Endothelial cell of umbilical vein (primary cell): ENCODE measurements at regions not wholly inside any gene's neighbourhood (a gene's known extent, or its start where the extent isn't known, plus 50 kb on each side); places are given as distances from the start of the nearest gene placed in this dataset.

Experiments
- BruUV-seq: library from RNA; stranded (reverse); fragments of 400-500 nt; replicated peaks from 2 replicates; lab custom pipeline; 2021; lab: Mats Ljungman, UMichigan
- CTCF ChIA-PET: fragments of 300-600, 350-600 bp; sonication (Branson Sonifier 250); formaldehyde crosslinking; loops from one replicate; lab custom pipeline; 2021; ENCODE audit warnings: antibody characterized with exemption, inconsistent platforms; lab: Charles Lee
- POLR2A ChIA-PET: fragments of 300-600, 350-600 bp; sonication (Branson Sonifier 250); formaldehyde crosslinking; loops from one replicate; lab custom pipeline; 2021; ENCODE audit warnings: antibody characterized with exemption, inconsistent platforms; lab: Charles Lee
- DNase-seq: peaks from one replicate; pipeline ENCODE4 v3.0.0-alpha.2; 2011; ENCODE audit warnings: low read depth, low spot score
- FAIRE-seq: peaks from 2 replicates; lab custom pipeline; 2011; peaks lifted over from hg19 to GRCh38; lab: Jason Lieb, UNC
- H2AFZ ChIP-seq: 2 replicates; pipeline ENCODE4 v1.6.0; 2012; ENCODE audit warnings: low read depth, low read length, control low read depth, inconsistent platforms
- H3K27ac ChIP-seq: 2 replicates; pipeline ENCODE4 v1.5.1; 2011; ENCODE audit warnings: low read depth, mild to moderate bottlenecking, control low read depth, low read length, moderate library complexity; ENCODE audit not compliant: insufficient read depth
- H3K27me3 ChIP-seq, 2 experiments: 2 replicates each; pipeline versions ENCODE4 v1.6.0 to v1.6.1; 2011; ENCODE audit warnings: low read length in 2 of 2, mixed read lengths in 1 of 2; ENCODE audit not compliant: control insufficient read depth in 2 of 2, insufficient read depth in 2 of 2
- H3K36me3 ChIP-seq, 2 experiments: 2 replicates in 1 of 2; 3 replicates in 1 of 2; pipeline ENCODE4 v1.5.1; 2011; ENCODE audit warnings: low read length in 2 of 2, mild to moderate bottlenecking in 1 of 2, moderate library complexity in 1 of 2; ENCODE audit not compliant: control insufficient read depth in 2 of 2, insufficient read depth in 2 of 2; ENCODE audit errors: extremely low read depth in 1 of 2
- H3K4me1 ChIP-seq: 3 replicates; pipeline ENCODE4 v1.5.1; 2011; ENCODE audit warnings: mild to moderate bottlenecking, low read length; ENCODE audit not compliant: control insufficient read depth, insufficient read depth; ENCODE audit errors: extremely low read depth
- H3K4me2 ChIP-seq: 2 replicates; pipeline ENCODE4 v1.6.1; 2011; ENCODE audit warnings: low read length, control low read depth, mixed read lengths; ENCODE audit not compliant: insufficient read depth
- H3K4me3 ChIP-seq, 3 experiments: fragments of 200-600 bp in 1 of 3; sonication (generic), shearing (Covaris generic) in 1 of 3; replicated peaks in 1 of 3; 2 replicates each; pipeline ENCODE4 v1.5.1; 2011 to 2016; ENCODE audit warnings: control low read depth in 3 of 3, low read length in 3 of 3, mild to moderate bottlenecking in 2 of 3, inconsistent platforms in 1 of 3, low read depth in 1 of 3, moderate library complexity in 1 of 3; ENCODE audit not compliant: insufficient read depth in 1 of 3
- H3K79me2 ChIP-seq: 2 replicates; pipeline ENCODE4 v1.6.0; 2012; ENCODE audit warnings: low read length, inconsistent platforms; ENCODE audit not compliant: control insufficient read depth, insufficient read depth
- H3K9ac ChIP-seq: replicated peaks from 2 replicates; pipeline ENCODE3; 2011; ENCODE audit warnings: low read length, control low read depth; ENCODE audit not compliant: insufficient read depth; ENCODE audit errors: extremely low read depth
- H3K9me1 ChIP-seq: replicated peaks from 3 replicates; pipeline ENCODE4 v1.6.0; 2011; ENCODE audit warnings: mild to moderate bottlenecking, low read length; ENCODE audit not compliant: control insufficient read depth, insufficient read depth; ENCODE audit errors: extremely low read depth
- H3K9me3 ChIP-seq: replicated peaks from 2 replicates; pipeline ENCODE4 v1.5.1; 2012; ENCODE audit warnings: low read length, inconsistent platforms; ENCODE audit not compliant: control insufficient read depth, insufficient read depth
- H4K20me1 ChIP-seq: replicated peaks from 2 replicates; pipeline ENCODE3; 2011; ENCODE audit warnings: mild to moderate bottlenecking, low read length; ENCODE audit not compliant: control insufficient read depth, insufficient read depth; ENCODE audit errors: extremely low read depth
- EZH2 ChIP-seq: IDR thresholded peaks from 2 replicates; pipeline ENCODE4 v1.6.1; 2012; ENCODE audit warnings: borderline replicate concordance, low read depth, mild to moderate bottlenecking, moderate library complexity, low read length, inconsistent platforms; ENCODE audit not compliant: severe bottlenecking
- FOS ChIP-seq: IDR thresholded peaks from 2 replicates; pipeline ENCODE4 v1.6.1; 2011; ENCODE audit warnings: mild to moderate bottlenecking, low read length, moderate library complexity, borderline replicate concordance; ENCODE audit not compliant: insufficient read depth
- JUN ChIP-seq: IDR thresholded peaks from 2 replicates; pipeline ENCODE4 v1.6.1; 2011; ENCODE audit warnings: borderline replicate concordance, low read depth; ENCODE audit not compliant: insufficient read length, insufficient read depth
- POLR2A ChIP-seq: IDR thresholded peaks from 2 replicates; pipeline ENCODE4 v1.6.1; 2012; ENCODE audit warnings: low read depth, mild to moderate bottlenecking, control low read depth, low read length
- POLR2AphosphoS5 ChIP-seq: IDR thresholded peaks from 2 replicates; pipeline ENCODE4 v1.6.1; 2012; ENCODE audit warnings: low read depth, mild to moderate bottlenecking, control low read depth, low read length, moderate library complexity; ENCODE audit not compliant: insufficient read depth
- dilution Hi-C: fragments of 300-500 bp; cut with MboI; formaldehyde crosslinking; loops from one replicate; pipeline ENCODE4 v1.15.0; 2019; ENCODE audit warnings: low sequenced_read_pairs; ENCODE audit not compliant: extremely low pct_ligation_motif_present
- intact Hi-C: fragments of 100-400 bp; cut with micrococcal nuclease; formaldehyde crosslinking; loops from one replicate; pipeline ENCODE4 v1.10.0; 2022
- TF ChIP-seq, protein P1 (sequence below): IDR thresholded peaks from 2 replicates; pipeline ENCODE4 v1.6.1; 2011; ENCODE audit not compliant: insufficient read depth, insufficient read length
- TF ChIP-seq, protein P2 (sequence below), 2 donors: IDR thresholded peaks; 1 replicate in 1 of 2; 2 replicates in 1 of 2; pipeline ENCODE4 v1.5.1; 2011; ENCODE audit warnings: low read length in 2 of 2, mild to moderate bottlenecking in 2 of 2, moderate library complexity in 2 of 2, control low read depth in 1 of 2, inconsistent platforms in 1 of 2, low read depth in 1 of 2; ENCODE audit not compliant: insufficient read depth in 1 of 2; ENCODE audit errors: extremely low read depth in 1 of 2

DNA sequence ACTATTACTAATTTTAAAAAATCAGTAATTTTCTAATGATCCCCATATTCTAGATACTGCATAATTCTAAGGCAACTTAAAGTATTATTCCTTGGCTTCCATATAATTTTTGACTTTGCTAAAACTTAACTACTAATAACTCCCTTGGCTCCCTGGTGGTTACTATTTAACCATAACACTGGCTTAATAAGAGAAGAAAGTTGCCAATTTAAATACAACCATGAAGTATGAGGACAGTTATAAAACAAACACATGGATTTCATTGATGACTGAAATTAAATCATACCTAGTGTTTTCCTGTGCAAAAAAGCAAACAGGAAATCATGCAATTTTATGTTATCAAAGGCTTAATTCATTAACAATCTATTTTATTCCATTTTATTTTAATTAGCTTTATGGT, 1073.9 kb downstream of the GRM8 start:
- no peak overlapping the region for H3K4me3 ChIP-seq
- H3K27me3 ChIP-seq, result no peaks in the 10 kb centered on the region
- no TSS peak for BruUV-seq
- ChIA-PET POLR2A (no interaction called here), CTCF (no interaction called here)
- TF ChIP-seq FOS (no peak), POLR2A (no peak), EZH2 (no peak), JUN (no peak), POLR2AphosphoS5 (no peak)
- TF ChIP-seq, protein P1, sequence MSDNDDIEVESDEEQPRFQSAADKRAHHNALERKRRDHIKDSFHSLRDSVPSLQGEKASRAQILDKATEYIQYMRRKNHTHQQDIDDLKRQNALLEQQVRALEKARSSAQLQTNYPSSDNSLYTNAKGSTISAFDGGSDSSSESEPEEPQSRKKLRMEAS, result no peak
- TF ChIP-seq, protein P2, sequence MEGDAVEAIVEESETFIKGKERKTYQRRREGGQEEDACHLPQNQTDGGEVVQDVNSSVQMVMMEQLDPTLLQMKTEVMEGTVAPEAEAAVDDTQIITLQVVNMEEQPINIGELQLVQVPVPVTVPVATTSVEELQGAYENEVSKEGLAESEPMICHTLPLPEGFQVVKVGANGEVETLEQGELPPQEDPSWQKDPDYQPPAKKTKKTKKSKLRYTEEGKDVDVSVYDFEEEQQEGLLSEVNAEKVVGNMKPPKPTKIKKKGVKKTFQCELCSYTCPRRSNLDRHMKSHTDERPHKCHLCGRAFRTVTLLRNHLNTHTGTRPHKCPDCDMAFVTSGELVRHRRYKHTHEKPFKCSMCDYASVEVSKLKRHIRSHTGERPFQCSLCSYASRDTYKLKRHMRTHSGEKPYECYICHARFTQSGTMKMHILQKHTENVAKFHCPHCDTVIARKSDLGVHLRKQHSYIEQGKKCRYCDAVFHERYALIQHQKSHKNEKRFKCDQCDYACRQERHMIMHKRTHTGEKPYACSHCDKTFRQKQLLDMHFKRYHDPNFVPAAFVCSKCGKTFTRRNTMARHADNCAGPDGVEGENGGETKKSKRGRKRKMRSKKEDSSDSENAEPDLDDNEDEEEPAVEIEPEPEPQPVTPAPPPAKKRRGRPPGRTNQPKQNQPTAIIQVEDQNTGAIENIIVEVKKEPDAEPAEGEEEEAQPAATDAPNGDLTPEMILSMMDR (IDR thresholded peaks at IDR 0.05; ENCODE audit: extremely low read depth in 1 of 2, insufficient read depth in 1 of 2, low read depth in 1 of 2, low read length in 2 of 2), result no peak
- H3K9ac ChIP-seq, result no peak overlapping the region
- no peaks in the 10 kb centered on the region for H3K79me2 ChIP-seq
- intact Hi-C loops, result no loop called here
- H3K4me2 ChIP-seq, result no peak overlapping the region
- no peaks in the 10 kb centered on the region for H4K20me1 ChIP-seq
- no peak for DNase-seq
- FAIRE-seq, result no peak
- H2AFZ ChIP-seq, result no peak overlapping the region
- dilution Hi-C loops, result no loop called here
- no peaks in the 10 kb centered on the region for H3K9me3 ChIP-seq
- no peaks in the 10 kb centered on the region for H3K36me3 ChIP-seq
- H3K27ac ChIP-seq, result no peak overlapping the region
- no peaks in the 10 kb centered on the region for H3K4me1 ChIP-seq
- H3K9me1 ChIP-seq, result no peaks in the 10 kb centered on the region
